ENCODE measurements at regions not wholly inside any gene's neighbourhood (a gene's known extent, or its start where the extent isn't known, plus 50 kb on each side); places are given as distances from the start of the nearest gene placed in this dataset.
A peak's percentile ranks its signal among the peaks of the same experiment; 100 is the strongest.

GRCh38 chr7:79782256-79782655, 328.8 kb upstream of the MAGI2 start:
- no peak for DNase-seq
- Histone ChIP-seq H3F3A (ENCODE audit: insufficient read depth, low read depth) (no peaks in the 10 kb centered on the region), H3K36me3 (ENCODE audit: low read depth) (no peaks in the 10 kb centered on the region), H3K4me2 (no peak overlapping the region), H3K27me3 (ENCODE audit: insufficient read depth, low read depth) (no peaks in the 10 kb centered on the region), H3K4me3 (no peak overlapping the region), H3K9me2 (ENCODE audit: insufficient read depth) (no peaks in the 10 kb centered on the region), H3K27ac (no peak overlapping the region), H2AFZ (peak overlapping the region; percentile 54; the same call in 1 of the 2 replicates), H4K20me1 (ENCODE audit: insufficient read depth) (no peaks in the 10 kb centered on the region), H3K4me1 (replicated peaks; ENCODE audit: insufficient read depth) (no peaks in the 10 kb centered on the region), H3K79me2 (ENCODE audit: low read depth) (no peaks in the 10 kb centered on the region), H3K9me3 (ENCODE audit: insufficient read depth, low read depth) (peaks cover 3% of the 10 kb centered on the region; the same call in 1 of the 2 replicates)
- TF ChIP-seq CTCF (conservative IDR thresholded peaks at IDR 0.05) = no peak
- TF ChIP-seq EZH2 (IDR thresholded peaks at IDR 0.05; ENCODE audit: low read depth) = no peak
- intact Hi-C loops (cut with micrococcal nuclease; ENCODE audit: unreplicated experiment) = no loop called here
- ChIA-PET POLR2A (ENCODE audit: unreplicated experiment) (no interaction called here), CTCF (no interaction called here)
- no TSS peak for BruUV-seq (replicated peaks)

- peaks cover 3% of the 10 kb centered on the region; the same call in 1 of the 2 replicates for H3K9me3 ChIP-seq (ENCODE audit: insufficient read depth, low read depth)
- TF ChIP-seq CTCF (conservative IDR thresholded peaks at IDR 0.05) (no peak), EZH2 (IDR thresholded peaks at IDR 0.05; ENCODE audit: low read depth) (no peak)
- DNase-seq = no peak
- no peak overlapping the region for H3K4me2 ChIP-seq
- H3K4me3 ChIP-seq = no peak overlapping the region
- no peaks in the 10 kb centered on the region for H3K27me3 ChIP-seq (ENCODE audit: insufficient read depth, low read depth)
- H3K4me1 ChIP-seq (replicated peaks; ENCODE audit: insufficient read depth) = no peaks in the 10 kb centered on the region
- H3K79me2 ChIP-seq (ENCODE audit: low read depth) = no peaks in the 10 kb centered on the region
- ChIA-PET CTCF (no interaction called here), POLR2A (ENCODE audit: unreplicated experiment) (no interaction called here)
- H3K27ac ChIP-seq = no peak overlapping the region
- intact Hi-C loops (cut with micrococcal nuclease; ENCODE audit: unreplicated experiment) = no loop called here
- no TSS peak for BruUV-seq (replicated peaks)
- no peaks in the 10 kb centered on the region for H3F3A ChIP-seq (ENCODE audit: insufficient read depth, low read depth)
- no peaks in the 10 kb centered on the region for H3K9me2 ChIP-seq (ENCODE audit: insufficient read depth)
- 0 out of 2 replicates have a peak overlapping the region, but pooled peaks have one; percentile 54 for H2AFZ ChIP-seq
- H3K36me3 ChIP-seq (ENCODE audit: low read depth) = no peaks in the 10 kb centered on the region
- H4K20me1 ChIP-seq (ENCODE audit: insufficient read depth) = no peaks in the 10 kb centered on the region
These were observed 328.2 kb upstream of the MAGI2 start for GRCh38 chr7:79781716-79782115.

- POLR2A ChIA-PET (ENCODE audit: unreplicated experiment) = interaction anchor here (0.6 kb wide), 1 partner anchor 249 kb away, joined by 4 read pairs; no protein-coding TSS in a partner anchor
- H2AFZ ChIP-seq = no peak overlapping the region
- H3K9me3 ChIP-seq (ENCODE audit: insufficient read depth, low read depth) = peaks cover 3% of the 10 kb centered on the region; the same call in 1 of the 2 replicates
- CTCF ChIA-PET = no interaction called here
- intact Hi-C loops (cut with micrococcal nuclease; ENCODE audit: unreplicated experiment) = no loop called here
- H3K79me2 ChIP-seq (ENCODE audit: low read depth) = no peaks in the 10 kb centered on the region
- no peaks in the 10 kb centered on the region for H4K20me1 ChIP-seq (ENCODE audit: insufficient read depth)
- no peaks in the 10 kb centered on the region for H3K36me3 ChIP-seq (ENCODE audit: low read depth)
- no peaks in the 10 kb centered on the region for H3K9me2 ChIP-seq (ENCODE audit: insufficient read depth)
- no peak overlapping the region for H3K4me3 ChIP-seq
- no peak overlapping the region for H3K27ac ChIP-seq
- no peak for DNase-seq
- H3K4me2 ChIP-seq = peak overlapping the region; percentile 32
- H3K27me3 ChIP-seq (ENCODE audit: insufficient read depth, low read depth) = no peaks in the 10 kb centered on the region
- BruUV-seq (replicated peaks) = no TSS peak
- H3K4me1 ChIP-seq (replicated peaks; ENCODE audit: insufficient read depth) = no peaks in the 10 kb centered on the region
- H3F3A ChIP-seq (ENCODE audit: insufficient read depth, low read depth) = no peaks in the 10 kb centered on the region
- no peak for TF ChIP-seq EZH2 (IDR thresholded peaks at IDR 0.05; ENCODE audit: low read depth)
- no peak for TF ChIP-seq CTCF (conservative IDR thresholded peaks at IDR 0.05)
These were observed 325.6 kb upstream of the MAGI2 start for GRCh38 chr7:79778786-79779770.
